ENCODE measurements at regions not wholly inside any gene's neighbourhood (a gene's known extent, or its start where the extent isn't known, plus 50 kb on each side); places are given as distances from the start of the nearest gene placed in this dataset.
A peak's percentile ranks its signal among the peaks of the same experiment; 100 is the strongest.

GRCh38 chr6:170034294-170034693 lies 256.6 kb downstream of the DLL1 start:
- H3K4me1 ChIP-seq (replicated peaks in 1 of 2): peaks cover 0 to 3% of the 10 kb centered on the region in 2 donors
- no peak overlapping the region for H3K4me3 ChIP-seq
- in situ Hi-C loops (cut with MboI; ENCODE audit: low pct_unique_long_range_greater_than_20kb in 2 of 9, low sequenced_read_pairs in 9 of 9, unreplicated experiment in 9 of 9): no loop called here
- no peak overlapping the region for H3K27ac ChIP-seq
- ATAC-seq (replicated peaks in 6 of 8): no peak
- WGBS, 10 experiments: 55 to 83% (median 81%) methylated on average over 3 to 8 of the region's 12 CpGs; no CpG with 5 or more reads in 6 of the 10 experiments

DNA sequence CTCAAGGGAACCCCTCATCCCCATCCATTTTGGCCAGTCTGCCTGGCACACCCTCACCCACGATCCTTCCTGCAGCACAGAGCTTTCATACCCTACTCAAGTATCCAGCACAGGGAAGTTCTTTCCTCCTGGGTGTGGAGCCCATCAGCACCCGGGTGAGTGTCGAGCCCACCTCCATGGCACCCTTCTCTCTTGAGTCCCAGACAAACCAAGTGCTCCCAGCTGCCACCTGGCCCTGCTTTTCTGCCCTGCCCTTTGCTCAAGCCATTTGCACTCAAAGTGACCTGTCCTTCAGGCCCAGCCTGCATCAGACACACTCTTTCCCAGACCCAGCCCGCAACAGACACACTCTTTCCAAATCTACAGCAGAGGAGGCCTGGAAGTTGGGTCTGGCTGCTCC lies 257.2 kb downstream of the DLL1 start:
- Histone ChIP-seq H3K4me3 (no peak overlapping the region), H3K27ac (no peak overlapping the region), H3K4me1 (replicated peaks in 1 of 2) (peaks cover 0 to 3% of the 10 kb centered on the region in 2 donors)
- no peak for ATAC-seq (replicated peaks in 6 of 8)
- 20 to 100% (median 60%) methylated on average over 1 to 3 of the region's 4 CpGs; no CpG with 5 or more reads in 4 of the 10 experiments for WGBS, 10 experiments
- in situ Hi-C loops (cut with MboI; ENCODE audit: low pct_unique_long_range_greater_than_20kb in 2 of 9, low sequenced_read_pairs in 9 of 9, unreplicated experiment in 9 of 9): no loop called here

- no peak overlapping the region for H3K27ac ChIP-seq
- ATAC-seq (replicated peaks in 6 of 8): no peak
- no peak overlapping the region for H3K4me3 ChIP-seq
- in situ Hi-C loops (cut with MboI; ENCODE audit: low pct_unique_long_range_greater_than_20kb in 2 of 9, low sequenced_read_pairs in 9 of 9, unreplicated experiment in 9 of 9): no loop called here
- peaks cover 0 to 3% of the 10 kb centered on the region in 2 donors for H3K4me1 ChIP-seq (replicated peaks in 1 of 2)
- 92 to 100% (median 95%) methylated on average over 1 to 9 of the region's 9 CpGs; no CpG with 5 or more reads in 6 of the 10 experiments for WGBS, 10 experiments
These were observed 258.1 kb downstream of the DLL1 start for GRCh38 chr6:170032706-170033309.

- 43 to 93% (median 82%) methylated on average over 1 to 4 of the region's 6 CpGs; no CpG with 5 or more reads in 6 of the 10 experiments for WGBS, 10 experiments
These were observed 258.7 kb downstream of the DLL1 start for GRCh38 chr6:170032197-170032596.

DNA sequence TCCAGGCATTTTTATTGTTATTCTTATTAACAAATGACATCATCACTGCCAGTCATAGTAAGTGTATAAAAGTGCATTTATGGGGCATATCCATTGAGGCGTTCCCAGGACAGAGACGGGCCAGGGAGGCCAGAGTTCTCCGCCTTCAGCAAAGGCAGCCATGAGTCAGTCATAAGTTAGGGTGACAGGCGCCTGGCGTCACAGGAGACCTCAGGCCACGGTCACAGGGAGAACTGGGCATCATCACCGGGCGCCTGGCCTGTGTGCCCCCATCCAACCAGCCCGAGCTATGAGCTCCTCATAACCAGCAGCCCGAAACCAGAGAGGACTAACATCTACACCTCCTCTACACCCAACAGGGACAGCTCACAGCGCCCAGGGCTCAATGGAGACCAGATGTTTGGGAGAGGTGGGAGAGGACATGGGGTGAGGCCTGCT lies 259.2 kb downstream of the DLL1 start:
- ATAC-seq (replicated peaks in 6 of 8): peak in 6 of 8 experiments; percentile 18 to 80 (median 38)
- in situ Hi-C loops (cut with MboI; ENCODE audit: low pct_unique_long_range_greater_than_20kb in 2 of 9, low sequenced_read_pairs in 9 of 9, unreplicated experiment in 9 of 9): no loop called here
- Histone ChIP-seq H3K4me3 (no peak overlapping the region), H3K27ac (no peak overlapping the region), H3K4me1 (replicated peaks in 1 of 2) (peaks cover 0 to 3% of the 10 kb centered on the region in 2 donors)
- 0 to 100% (median 40%) methylated on average over 1 to 4 of the region's 11 CpGs; no CpG with 5 or more reads in 5 of the 10 experiments for WGBS, 10 experiments

More at GRCh38 chr6:170032197-170032596, 258.7 kb downstream of the DLL1 start:
- Histone ChIP-seq H3K4me3 (no peak overlapping the region), H3K27ac (no peak overlapping the region), H3K4me1 (replicated peaks in 1 of 2) (peaks cover 0 to 3% of the 10 kb centered on the region in 2 donors)
- in situ Hi-C loops (cut with MboI; ENCODE audit: low pct_unique_long_range_greater_than_20kb in 2 of 9, low sequenced_read_pairs in 9 of 9, unreplicated experiment in 9 of 9): no loop called here
- no peak for ATAC-seq (replicated peaks in 6 of 8)

DNA sequence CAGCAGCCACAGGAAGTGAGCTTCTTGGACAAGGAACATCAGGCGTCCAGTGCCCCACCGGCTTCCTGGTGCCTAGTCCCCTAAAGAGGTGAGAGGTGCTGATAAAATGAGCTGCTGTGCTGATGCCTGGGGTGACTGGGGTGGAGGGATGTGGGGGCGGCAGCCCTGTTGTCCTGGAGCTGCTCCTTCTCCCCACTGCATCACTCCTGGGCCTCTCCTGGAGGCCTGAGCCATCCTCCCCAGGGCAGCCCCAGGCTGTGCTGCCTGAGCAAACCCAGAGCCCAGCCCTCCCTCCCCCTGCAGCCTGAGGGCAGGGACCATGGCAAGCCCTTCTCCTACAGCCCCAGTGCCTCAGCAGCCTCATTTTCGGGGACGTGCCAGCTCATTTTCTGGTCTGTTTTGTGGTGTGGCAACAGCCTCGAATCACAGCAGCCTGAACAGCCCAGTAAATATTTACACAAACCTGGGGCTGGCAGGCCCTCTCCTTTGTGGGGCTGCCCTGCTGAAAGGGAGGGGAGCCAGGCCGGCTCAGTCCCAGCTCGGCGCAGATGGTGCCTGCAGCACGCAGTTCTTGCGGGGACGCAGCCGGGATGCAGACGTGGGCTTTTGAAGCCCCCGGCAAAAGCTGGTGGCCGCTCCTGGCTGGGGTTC lies 259.9 kb downstream of the DLL1 start:
- ATAC-seq (replicated peaks in 6 of 8): peak in 7 of 8 experiments; percentile 15 to 94 (median 66)
- H3K4me3 ChIP-seq: no peak overlapping the region
- no peak overlapping the region for H3K27ac ChIP-seq
- H3K4me1 ChIP-seq (replicated peaks in 1 of 2): peaks cover 0 to 3% of the 10 kb centered on the region in 2 donors
- WGBS, 10 experiments: 20 to 94% (median 75%) methylated on average over 1 to 4 of the region's 16 CpGs; no CpG with 5 or more reads in 7 of the 10 experiments
- in situ Hi-C loops (cut with MboI; ENCODE audit: low pct_unique_long_range_greater_than_20kb in 2 of 9, low sequenced_read_pairs in 9 of 9, unreplicated experiment in 9 of 9): no loop called here

GRCh38 chr6:170030284-170030815 lies 260.5 kb downstream of the DLL1 start:
- H3K27ac ChIP-seq: no peak overlapping the region
- WGBS, 10 experiments: 19 to 100% (median 87%) methylated on average over 1 to 9 of the region's 12 CpGs; no CpG with 5 or more reads in 4 of the 10 experiments
- in situ Hi-C loops (cut with MboI; ENCODE audit: low pct_unique_long_range_greater_than_20kb in 2 of 9, low sequenced_read_pairs in 9 of 9, unreplicated experiment in 9 of 9): no loop called here
- ATAC-seq (replicated peaks in 6 of 8): no peak
- H3K4me1 ChIP-seq (replicated peaks in 1 of 2): peaks cover 0 to 3% of the 10 kb centered on the region in 2 donors
- no peak overlapping the region for H3K4me3 ChIP-seq

GRCh38 chr6:170029416-170030283 lies 261.2 kb downstream of the DLL1 start:
- in situ Hi-C loops (cut with MboI; ENCODE audit: low pct_unique_long_range_greater_than_20kb in 2 of 9, low sequenced_read_pairs in 9 of 9, unreplicated experiment in 9 of 9): no loop called here
- no peak for ATAC-seq (replicated peaks in 6 of 8)
- 60 to 100% (median 77%) methylated on average over 1 to 7 of the region's 23 CpGs; no CpG with 5 or more reads in 4 of the 10 experiments for WGBS, 10 experiments
- Histone ChIP-seq H3K4me1 (replicated peaks in 1 of 2) (peaks cover 0 to 3% of the 10 kb centered on the region in 2 donors), H3K4me3 (no peak overlapping the region), H3K27ac (no peak overlapping the region)

- Histone ChIP-seq H3K4me3 (no peak overlapping the region), H3K4me1 (replicated peaks in 1 of 2) (peaks cover 0 to 3% of the 10 kb centered on the region in 2 donors), H3K27ac (no peak overlapping the region)
- 53 to 100% (median 78%) methylated on average over 1 to 16 of the region's 23 CpGs; no CpG with 5 or more reads in 2 of the 10 experiments for WGBS, 10 experiments
- ATAC-seq (replicated peaks in 6 of 8): no peak
- in situ Hi-C loops (cut with MboI; ENCODE audit: low pct_unique_long_range_greater_than_20kb in 2 of 9, low sequenced_read_pairs in 9 of 9, unreplicated experiment in 9 of 9): no loop called here
These were observed 262.1 kb downstream of the DLL1 start for GRCh38 chr6:170028629-170029345.

DNA sequence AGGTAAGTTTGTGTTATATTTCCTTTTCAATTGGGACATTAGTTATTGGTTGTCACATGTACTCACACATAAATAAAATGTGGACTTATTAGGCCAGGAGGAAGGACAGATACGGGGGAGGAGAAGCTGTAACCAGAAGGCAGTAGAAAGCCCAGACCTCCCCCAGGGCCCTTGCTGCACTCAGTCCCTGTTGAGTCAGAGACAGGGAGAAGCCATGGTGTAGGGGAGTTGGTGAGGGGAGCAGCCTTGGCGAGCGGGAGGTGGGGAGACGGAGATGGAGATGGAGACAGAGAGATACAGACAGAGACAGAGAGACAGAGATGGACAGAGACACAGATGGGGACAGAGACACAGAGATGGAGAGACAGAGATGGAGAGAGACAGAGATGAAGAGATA lies 263.2 kb downstream of the DLL1 start:
- H3K4me3 ChIP-seq: no peak overlapping the region
- 63 to 100% (median 89%) methylated on average over 1 to 4 of the region's 4 CpGs for WGBS, 10 experiments
- in situ Hi-C loops (cut with MboI; ENCODE audit: low pct_unique_long_range_greater_than_20kb in 2 of 9, low sequenced_read_pairs in 9 of 9, unreplicated experiment in 9 of 9): no loop called here
- no peak for ATAC-seq (replicated peaks in 6 of 8)
- peaks cover 0 to 3% of the 10 kb centered on the region in 2 donors for H3K4me1 ChIP-seq (replicated peaks in 1 of 2)
- no peak overlapping the region for H3K27ac ChIP-seq

DNA sequence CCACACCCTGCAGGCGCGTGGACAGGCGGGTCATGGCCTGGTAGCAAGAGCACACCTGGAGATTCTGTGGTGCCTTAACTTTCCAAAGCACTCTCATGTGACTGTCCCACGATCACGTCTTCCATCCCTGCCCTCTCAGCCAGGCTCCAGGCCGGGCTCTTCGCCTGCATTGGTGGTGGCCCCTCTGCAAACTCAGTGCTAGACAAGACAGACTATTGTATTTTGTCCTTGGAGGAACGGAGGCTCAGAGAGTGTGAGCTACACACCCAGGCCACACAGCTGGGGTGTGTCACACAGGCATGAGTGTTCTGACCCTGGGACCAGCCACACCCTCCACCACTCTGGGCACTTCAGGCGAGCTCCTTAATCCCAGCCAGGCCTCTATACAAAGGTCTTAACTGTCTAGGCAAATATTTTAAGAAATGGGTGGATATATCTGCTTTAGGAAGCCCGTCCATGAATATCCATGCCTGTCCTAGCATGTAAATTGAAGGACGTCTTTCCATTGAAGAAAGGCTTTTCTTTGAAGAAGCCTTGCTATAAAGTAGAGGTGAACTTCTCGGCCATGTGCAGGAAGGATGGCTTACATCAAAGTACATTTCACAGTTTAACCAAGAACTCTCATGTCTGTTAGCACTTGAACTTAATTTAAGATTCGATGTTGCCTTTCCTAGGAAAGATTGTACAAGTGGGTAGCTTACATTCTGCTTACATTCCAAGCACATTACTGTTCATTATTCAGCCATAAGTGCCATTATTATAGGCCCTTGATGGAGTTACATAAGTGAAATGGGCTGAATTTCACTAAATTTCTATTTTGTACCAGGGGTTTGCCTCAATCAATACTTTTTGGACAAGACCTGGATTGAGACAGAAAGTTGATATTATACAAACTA lies 263.9 kb downstream of the DLL1 start:
- in situ Hi-C loops (cut with MboI; ENCODE audit: low pct_unique_long_range_greater_than_20kb in 2 of 9, low sequenced_read_pairs in 9 of 9, unreplicated experiment in 9 of 9): no loop called here
- Histone ChIP-seq H3K4me1 (replicated peaks in 1 of 2) (peaks cover 0 to 3% of the 10 kb centered on the region in 2 donors), H3K27ac (no peak overlapping the region), H3K4me3 (no peak overlapping the region)
- 11 to 100% (median 81%) methylated on average over 1 to 6 of the region's 13 CpGs for WGBS, 10 experiments
- ATAC-seq (replicated peaks in 6 of 8): peak in 3 of 8 experiments; percentile 18 to 39 (median 23)
